VCaP (cell line): ENCODE measurements at regions not wholly inside any gene's neighbourhood (a gene's known extent, or its start where the extent isn't known, plus 50 kb on each side); places are given as distances from the start of the nearest gene placed in this dataset.

ENCODE experiments used
- H3K27ac ChIP-seq: fragments of 450-650 bp; 2 replicates; pipeline ENCODE4 v1.5.1; 2017
- CTCF ChIP-seq: fragments of 450-650 bp; conservative IDR thresholded peaks from 2 replicates; pipeline ENCODE4 v1.5.1; 2017; ENCODE audit warnings: mild to moderate bottlenecking, moderate library complexity

GRCh38 chr16:51939378-51939871 lies 607.5 kb downstream of the TOX3 start:
- no peak for TF ChIP-seq CTCF
- no peak overlapping the region for H3K27ac ChIP-seq

- H3K27ac ChIP-seq, result no peak overlapping the region
- no peak for TF ChIP-seq CTCF
These were observed 608.1 kb downstream of the TOX3 start for GRCh38 chr16:51938861-51939260.

DNA sequence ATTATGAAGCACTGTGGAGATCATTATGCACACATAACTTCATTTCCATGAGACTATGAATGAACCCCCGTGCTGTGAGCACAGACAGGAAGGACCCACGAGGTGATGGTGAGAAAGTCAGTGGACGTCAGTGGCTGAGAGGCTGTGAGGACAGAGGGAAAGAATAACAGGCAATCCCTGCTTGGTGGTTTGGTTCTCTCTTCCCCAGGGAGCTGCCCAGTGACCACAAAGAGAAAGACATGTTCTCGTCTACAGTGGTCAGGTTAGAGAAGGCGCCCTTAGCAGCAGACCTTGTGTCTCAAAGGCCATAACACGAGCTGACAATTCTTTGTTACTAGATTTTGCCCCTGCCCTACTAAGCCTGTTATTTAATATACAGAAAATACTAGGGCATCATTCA lies 609.2 kb downstream of the TOX3 start:
- H3K27ac ChIP-seq, result no peak overlapping the region
- TF ChIP-seq CTCF, result no peak

- no peak for TF ChIP-seq CTCF
- H3K27ac ChIP-seq, result no peak overlapping the region
These were observed 610.1 kb downstream of the TOX3 start for GRCh38 chr16:51936846-51937245.

DNA sequence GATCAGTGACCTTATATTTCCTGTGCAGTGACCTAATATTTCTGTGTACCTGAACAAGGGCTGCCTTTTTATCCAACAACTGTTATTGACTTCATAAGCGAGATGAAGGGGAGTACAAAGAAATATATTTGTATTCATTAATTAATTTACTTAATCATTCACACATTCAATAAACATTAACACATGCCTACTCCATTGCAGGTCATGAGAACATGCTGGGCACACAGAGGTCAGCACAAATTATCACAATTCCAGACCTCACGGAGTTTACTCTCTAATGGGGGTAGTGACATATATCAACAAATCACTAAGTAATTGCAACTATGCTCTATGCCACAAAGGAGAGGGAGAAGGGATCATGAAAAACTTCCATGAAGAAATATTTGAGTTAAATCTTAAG lies 614.6 kb downstream of the TOX3 start:
- TF ChIP-seq CTCF, result no peak
- no peak overlapping the region for H3K27ac ChIP-seq

DNA sequence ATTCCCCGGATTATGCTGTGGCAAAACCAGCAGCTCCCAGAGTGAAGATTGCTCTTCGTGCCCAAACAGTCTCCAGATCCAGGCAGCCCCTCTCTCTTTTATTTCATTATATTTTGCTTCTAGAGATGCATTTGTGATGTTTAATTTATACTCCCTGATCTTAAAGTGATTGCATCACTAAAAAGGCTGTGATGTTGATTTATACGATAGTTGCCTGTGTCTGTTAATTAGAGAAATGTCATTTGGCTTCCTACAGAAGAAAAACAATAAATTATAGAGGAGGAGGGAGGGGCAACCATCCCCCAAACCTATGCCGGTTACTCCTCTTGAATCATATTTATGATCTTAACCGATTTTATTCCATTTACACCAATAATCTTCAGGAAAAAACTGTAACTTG lies 615.3 kb downstream of the TOX3 start:
- H3K27ac ChIP-seq, result no peak overlapping the region
- TF ChIP-seq CTCF, result no peak

GRCh38 chr16:51924744-51925143 lies 622.2 kb downstream of the TOX3 start:
- TF ChIP-seq CTCF, result no peak
- no peak overlapping the region for H3K27ac ChIP-seq

GRCh38 chr16:51922476-51922875 lies 624.5 kb downstream of the TOX3 start:
- H3K27ac ChIP-seq, result no peak overlapping the region
- TF ChIP-seq CTCF, result no peak
